ENCODE measurements at regions not wholly inside any gene's neighbourhood (a gene's known extent, or its start where the extent isn't known, plus 50 kb on each side); places are given as distances from the start of the nearest gene placed in this dataset.
"Not testable (repeated sequence)": the region's sequence is repeated elsewhere in the genome, so short reads cannot be mapped to it uniquely, and the experiment has no call there.

DNA sequence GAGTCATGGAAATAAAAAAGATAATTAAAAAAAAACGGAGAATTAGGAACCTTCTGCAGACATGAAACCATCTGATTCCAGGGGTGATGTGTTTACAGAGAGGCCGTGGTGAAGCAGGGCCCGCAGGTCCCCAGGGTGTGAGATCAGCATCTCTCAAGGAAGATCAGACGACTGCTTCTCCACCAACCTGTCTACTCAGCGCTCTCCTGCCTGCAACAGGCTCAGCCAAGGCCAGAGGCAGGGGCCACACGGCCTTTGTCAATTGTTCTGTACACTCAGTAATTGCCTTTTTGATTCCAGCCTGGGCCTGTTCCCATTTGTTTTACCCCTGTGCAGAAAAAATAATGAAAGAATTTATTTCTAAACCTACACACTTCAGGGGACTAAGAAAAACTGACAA is 124.6 kb downstream of the NXPE2 start:
- Histone ChIP-seq H3K27ac (ENCODE audit: low read length) (no peak overlapping the region), H3K79me2 (ENCODE audit: low read length) (no peaks in the 10 kb centered on the region), H3K27me3 (ENCODE audit: low read depth, low read length) (0 out of 2 replicates have a peak, but pooled peaks cover 9% of the 10 kb centered on the region), H3K9me3 (ENCODE audit: insufficient read depth, low read length) (no peaks in the 10 kb centered on the region), H3K4me1 (ENCODE audit: low read length) (no peaks in the 10 kb centered on the region), H3K4me2 (ENCODE audit: low read length) (no peak overlapping the region), H3K9ac (ENCODE audit: low read length) (no peak overlapping the region), H3K36me3 (replicated peaks; ENCODE audit: low read depth, low read length) (no peaks in the 10 kb centered on the region), H4K20me1 (ENCODE audit: insufficient read depth, low read length) (no peaks in the 10 kb centered on the region), H3K4me3 (ENCODE audit: low read length) (no peak overlapping the region), H2AFZ (ENCODE audit: low read depth, low read length) (no peak overlapping the region)
- TF ChIP-seq, protein P1, sequence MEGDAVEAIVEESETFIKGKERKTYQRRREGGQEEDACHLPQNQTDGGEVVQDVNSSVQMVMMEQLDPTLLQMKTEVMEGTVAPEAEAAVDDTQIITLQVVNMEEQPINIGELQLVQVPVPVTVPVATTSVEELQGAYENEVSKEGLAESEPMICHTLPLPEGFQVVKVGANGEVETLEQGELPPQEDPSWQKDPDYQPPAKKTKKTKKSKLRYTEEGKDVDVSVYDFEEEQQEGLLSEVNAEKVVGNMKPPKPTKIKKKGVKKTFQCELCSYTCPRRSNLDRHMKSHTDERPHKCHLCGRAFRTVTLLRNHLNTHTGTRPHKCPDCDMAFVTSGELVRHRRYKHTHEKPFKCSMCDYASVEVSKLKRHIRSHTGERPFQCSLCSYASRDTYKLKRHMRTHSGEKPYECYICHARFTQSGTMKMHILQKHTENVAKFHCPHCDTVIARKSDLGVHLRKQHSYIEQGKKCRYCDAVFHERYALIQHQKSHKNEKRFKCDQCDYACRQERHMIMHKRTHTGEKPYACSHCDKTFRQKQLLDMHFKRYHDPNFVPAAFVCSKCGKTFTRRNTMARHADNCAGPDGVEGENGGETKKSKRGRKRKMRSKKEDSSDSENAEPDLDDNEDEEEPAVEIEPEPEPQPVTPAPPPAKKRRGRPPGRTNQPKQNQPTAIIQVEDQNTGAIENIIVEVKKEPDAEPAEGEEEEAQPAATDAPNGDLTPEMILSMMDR (IDR thresholded peaks at IDR 0.05; ENCODE audit: low read depth, low read length) = no peak
- TF ChIP-seq EZH2phosphoT487 (IDR thresholded peaks at IDR 0.05; ENCODE audit: low read depth) = no peak

DNA sequence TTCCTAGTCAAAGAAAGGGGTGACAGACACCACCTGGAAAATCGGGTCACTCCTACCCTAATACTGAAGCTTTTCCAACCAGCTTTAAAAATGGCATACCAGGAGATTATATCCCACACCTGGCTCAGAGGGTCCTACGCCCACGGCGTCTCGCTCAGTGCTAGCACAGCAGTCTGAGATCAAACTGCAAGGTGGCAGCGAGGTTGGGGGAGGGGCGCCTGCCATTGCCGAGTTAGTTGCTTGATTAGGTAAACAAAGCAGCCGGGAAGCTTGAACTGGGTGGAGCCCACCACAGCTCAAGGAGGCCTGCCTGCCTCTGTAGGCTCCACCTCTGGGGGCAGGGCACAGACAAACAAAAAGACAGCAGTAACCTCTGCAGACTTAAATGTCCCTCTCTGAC is 127.1 kb downstream of the NXPE2 start:
- not testable (repeated sequence) for H3K4me1 ChIP-seq (ENCODE audit: low read length); H3K4me3 ChIP-seq (ENCODE audit: low read length); H3K9ac ChIP-seq (ENCODE audit: low read length); H4K20me1 ChIP-seq (ENCODE audit: insufficient read depth, low read length); H2AFZ ChIP-seq (ENCODE audit: low read depth, low read length); H3K79me2 ChIP-seq (ENCODE audit: low read length); H3K27ac ChIP-seq (ENCODE audit: low read length); H3K4me2 ChIP-seq (ENCODE audit: low read length); H3K36me3 ChIP-seq (replicated peaks; ENCODE audit: low read depth, low read length); H3K9me3 ChIP-seq (ENCODE audit: insufficient read depth, low read length); H3K27me3 ChIP-seq (ENCODE audit: low read depth, low read length)

DNA sequence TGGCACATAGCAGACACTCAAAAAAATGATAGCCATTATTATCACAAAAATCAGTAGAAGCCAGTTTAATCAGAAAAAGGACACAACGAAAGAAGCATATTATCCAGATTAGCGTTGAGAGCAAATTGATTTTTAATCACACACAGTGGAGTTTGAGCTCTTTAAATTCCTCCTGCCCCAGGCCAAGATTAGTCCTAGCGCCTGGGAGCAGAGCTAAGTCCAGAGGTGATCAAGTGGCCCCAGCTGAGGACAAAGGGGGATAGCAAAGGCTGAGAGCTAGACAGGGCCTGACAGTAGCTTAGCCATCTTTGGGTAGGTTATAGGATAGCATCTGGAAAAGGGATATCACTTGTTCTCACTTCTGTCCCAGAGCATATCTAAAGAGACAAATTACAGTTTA is 133.6 kb downstream of the NXPE2 start:
- Histone ChIP-seq H3K27ac (ENCODE audit: low read length) (no peak overlapping the region), H3K36me3 (replicated peaks; ENCODE audit: low read depth, low read length) (no peaks in the 10 kb centered on the region), H3K4me1 (ENCODE audit: low read length) (no peaks in the 10 kb centered on the region), H4K20me1 (ENCODE audit: insufficient read depth, low read length) (no peaks in the 10 kb centered on the region; the same call in 1 of the 2 replicates), H3K4me2 (ENCODE audit: low read length) (no peak overlapping the region), H3K4me3 (ENCODE audit: low read length) (no peak overlapping the region), H3K9me3 (ENCODE audit: insufficient read depth, low read length) (no peaks in the 10 kb centered on the region), H3K9ac (ENCODE audit: low read length) (no peak overlapping the region), H2AFZ (ENCODE audit: low read depth, low read length) (no peak overlapping the region), H3K79me2 (ENCODE audit: low read length) (no peaks in the 10 kb centered on the region), H3K27me3 (ENCODE audit: low read depth, low read length) (peaks cover 3% of the 10 kb centered on the region; the same call in 1 of the 2 replicates)
- no peak for TF ChIP-seq EZH2phosphoT487 (IDR thresholded peaks at IDR 0.05; ENCODE audit: low read depth)
- TF ChIP-seq, protein P1 (IDR thresholded peaks at IDR 0.05; ENCODE audit: low read depth, low read length) = no peak

DNA sequence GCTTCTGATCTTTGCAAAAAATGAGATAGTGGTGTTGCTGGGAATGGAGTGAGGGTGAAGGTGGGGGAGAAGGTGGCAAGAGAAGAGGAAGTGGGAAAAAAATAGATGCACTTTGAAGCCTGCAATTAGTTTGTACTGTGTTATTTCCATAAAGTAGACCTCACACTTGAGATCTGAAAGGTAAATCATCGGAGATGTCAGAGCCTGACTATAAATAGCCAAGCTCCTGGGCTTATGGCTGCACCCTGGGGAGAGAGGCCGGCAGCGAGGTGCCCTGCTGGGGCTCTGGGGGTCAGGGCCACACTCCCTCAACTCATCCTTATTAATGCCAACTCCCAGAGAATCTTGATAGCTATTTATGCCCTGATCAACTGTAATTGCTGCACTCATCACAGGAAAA is 134.4 kb downstream of the NXPE2 start:
- Histone ChIP-seq H3K4me2 (ENCODE audit: low read length) (no peak overlapping the region), H3K36me3 (replicated peaks; ENCODE audit: low read depth, low read length) (no peaks in the 10 kb centered on the region), H3K27ac (ENCODE audit: low read length) (no peak overlapping the region), H3K9me3 (ENCODE audit: insufficient read depth, low read length) (no peaks in the 10 kb centered on the region), H3K9ac (ENCODE audit: low read length) (no peak overlapping the region), H3K79me2 (ENCODE audit: low read length) (no peaks in the 10 kb centered on the region), H3K4me1 (ENCODE audit: low read length) (no peaks in the 10 kb centered on the region), H3K27me3 (ENCODE audit: low read depth, low read length) (peaks cover 9% of the 10 kb centered on the region), H4K20me1 (ENCODE audit: insufficient read depth, low read length) (no peaks in the 10 kb centered on the region; the same call in 1 of the 2 replicates), H3K4me3 (ENCODE audit: low read length) (no peak overlapping the region), H2AFZ (ENCODE audit: low read depth, low read length) (no peak overlapping the region)
- TF ChIP-seq EZH2phosphoT487 (IDR thresholded peaks at IDR 0.05; ENCODE audit: low read depth) = no peak
- TF ChIP-seq, protein P1 (IDR thresholded peaks at IDR 0.05; ENCODE audit: low read depth, low read length) = no peak
